GM21423 (cell line): ENCODE measurements at regions not wholly inside any gene's neighbourhood (a gene's known extent, or its start where the extent isn't known, plus 50 kb on each side); places are given as distances from the start of the nearest gene placed in this dataset.

Experiments used
- ATAC-seq: cut with Tn5 transposase; IDR thresholded peaks from one replicate; pipeline ENCODE4 v1.9.1; 2021; ENCODE audit warnings: mild to moderate bottlenecking, moderate library complexity; ENCODE audit not compliant: unreplicated experiment

GRCh38 chr5:7955476-7955875, 86.5 kb downstream of the MTRR start:
- no peak for ATAC-seq

- ATAC-seq, result no peak
Observed at GRCh38 chr5:7957329-7957728, 88.4 kb downstream of the MTRR start.

GRCh38 chr5:7960142-7960541, 91.2 kb downstream of the MTRR start:
- no peak for ATAC-seq

- no peak for ATAC-seq
Observed at GRCh38 chr5:7961540-7961939, 92.6 kb downstream of the MTRR start.

GRCh38 chr5:7970816-7971215, 101.9 kb downstream of the MTRR start:
- ATAC-seq, result no peak

GRCh38 chr5:7976411-7977190, 107.7 kb downstream of the MTRR start:
- no peak for ATAC-seq

GRCh38 chr5:7978114-7978513, 109.2 kb downstream of the MTRR start:
- no peak for ATAC-seq

GRCh38 chr5:7978991-7979390, 110.0 kb downstream of the MTRR start:
- no peak for ATAC-seq

- ATAC-seq, result no peak
Observed at GRCh38 chr5:7980881-7981280, 111.9 kb downstream of the MTRR start.

- ATAC-seq, result no peak
Observed at GRCh38 chr5:7983433-7983832, 114.5 kb downstream of the MTRR start.

- ATAC-seq, result no peak
Observed at GRCh38 chr5:7991125-7991821, 122.3 kb downstream of the MTRR start.

GRCh38 chr5:7995688-7996294, 126.8 kb downstream of the MTRR start:
- ATAC-seq, result no peak

GRCh38 chr5:8005416-8005815, 136.5 kb downstream of the MTRR start:
- no peak for ATAC-seq

- no peak for ATAC-seq
Observed at GRCh38 chr5:8012131-8012977, 143.4 kb downstream of the MTRR start.

GRCh38 chr5:8013948-8014710, 145.2 kb downstream of the MTRR start:
- ATAC-seq, result no peak

GRCh38 chr5:8019719-8020218, 150.8 kb downstream of the MTRR start:
- no peak for ATAC-seq

GRCh38 chr5:8020861-8021514, 152.0 kb downstream of the MTRR start:
- ATAC-seq, result no peak

GRCh38 chr5:8028243-8028642, 159.3 kb downstream of the MTRR start:
- ATAC-seq, result no peak

- ATAC-seq, result no peak
Observed at GRCh38 chr5:8033261-8033660, 164.3 kb downstream of the MTRR start.

GRCh38 chr5:8034852-8035251, 165.9 kb downstream of the MTRR start:
- no peak for ATAC-seq
